ENCODE measurements at regions not wholly inside any gene's neighbourhood (a gene's known extent, or its start where the extent isn't known, plus 50 kb on each side); places are given as distances from the start of the nearest gene placed in this dataset.
"Not testable (repeated sequence)": the region's sequence is repeated elsewhere in the genome, so short reads cannot be mapped to it uniquely, and the experiment has no call there.

DNA sequence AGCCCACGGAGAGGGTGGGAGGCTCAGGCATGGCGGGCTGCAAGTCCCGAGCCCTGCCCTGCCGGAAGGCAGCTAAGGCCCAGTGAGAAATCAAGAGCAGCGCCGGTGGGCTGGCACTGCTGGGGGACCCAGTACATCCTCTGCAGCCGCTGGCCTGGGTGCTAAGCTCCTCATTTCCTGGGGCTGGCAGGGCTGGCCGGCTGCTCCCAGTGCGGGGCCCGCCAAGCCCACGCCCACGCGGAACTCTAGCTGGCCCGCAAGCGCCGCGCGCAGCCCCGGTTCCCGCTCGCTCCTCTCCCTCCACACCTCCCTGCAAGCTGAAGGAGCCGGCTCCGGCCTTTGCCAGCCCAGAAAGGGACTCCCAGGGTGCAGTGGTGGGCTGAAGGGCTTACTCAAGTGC lies 52.7 kb upstream of the RNF182 start:
- TF ChIP-seq, protein P1, sequence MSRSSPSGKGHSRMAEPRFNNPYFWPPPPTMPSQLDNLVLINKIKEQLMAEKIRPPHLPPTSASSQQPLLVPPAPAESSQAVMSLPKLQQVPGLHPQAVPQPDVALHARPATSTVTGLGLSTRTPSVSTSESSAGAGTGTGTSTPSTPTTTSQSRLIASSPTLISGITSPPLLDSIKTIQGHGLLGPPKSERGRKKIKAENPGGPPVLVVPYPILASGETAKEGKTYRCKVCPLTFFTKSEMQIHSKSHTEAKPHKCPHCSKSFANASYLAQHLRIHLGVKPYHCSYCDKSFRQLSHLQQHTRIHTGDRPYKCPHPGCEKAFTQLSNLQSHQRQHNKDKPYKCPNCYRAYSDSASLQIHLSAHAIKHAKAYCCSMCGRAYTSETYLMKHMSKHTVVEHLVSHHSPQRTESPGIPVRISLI (tag by site-specific recombination; IDR thresholded peaks at IDR 0.05), result not testable (repeated sequence)
- not testable (repeated sequence) for TF ChIP-seq YY1 (tag by site-specific recombination; IDR thresholded peaks at IDR 0.05); CTCF (tag by site-specific recombination; IDR thresholded peaks at IDR 0.05); ZNF140 (tag by site-specific recombination; IDR thresholded peaks at IDR 0.05); HIC1 (tag by site-specific recombination; IDR thresholded peaks at IDR 0.05); SP2 (tag by site-specific recombination; IDR thresholded peaks at IDR 0.05); ZNF514 (tag by site-specific recombination; IDR thresholded peaks at IDR 0.05); ZEB2 (tag by site-specific recombination; IDR thresholded peaks at IDR 0.05); ZBTB7A (tag by site-specific recombination; IDR thresholded peaks at IDR 0.05; ENCODE audit: low read depth); FEZF1 (tag by site-specific recombination; IDR thresholded peaks at IDR 0.05); ZSCAN30 (tag by site-specific recombination; IDR thresholded peaks at IDR 0.05)
